Cardiac muscle cell (in vitro differentiated cells and primary cell): ENCODE measurements at regions not wholly inside any gene's neighbourhood (a gene's known extent, or its start where the extent isn't known, plus 50 kb on each side); places are given as distances from the start of the nearest gene placed in this dataset.

Experiments
- DNase-seq, 2 donors: peaks; one replicate each; pipeline versions ENCODE4 v3.0.0 to v3.0.0-alpha.2; 2010 to 2017; ENCODE audit warnings: low read depth in 1 of 2, low spot score in 1 of 2
- H3K27ac ChIP-seq: fragments of 200-600 bp; sonication (generic); 2 replicates; pipeline ENCODE4 v1.5.1; 2016
- H3K27me3 ChIP-seq: fragments of 200-600 bp; sonication (generic); 2 replicates; pipeline ENCODE4 v1.6.0; 2016; ENCODE audit warnings: control low read depth
- H3K36me3 ChIP-seq: fragments of 200-600 bp; sonication (generic); 2 replicates; pipeline ENCODE4 v1.5.1; 2016; ENCODE audit warnings: control low read depth
- H3K4me1 ChIP-seq: fragments of 200-600 bp; sonication (generic); 2 replicates; pipeline ENCODE4 v1.8.1; 2017; ENCODE audit warnings: low read depth, mild to moderate bottlenecking, mixed run types
- H3K4me3 ChIP-seq: fragments of 200-600 bp; sonication (generic); 2 replicates; pipeline ENCODE4 v1.5.1; 2016; ENCODE audit warnings: mild to moderate bottlenecking
- H3K9me3 ChIP-seq: fragments of 200-600 bp; sonication (generic); 2 replicates; pipeline ENCODE4 v1.5.1; 2017; ENCODE audit warnings: low read depth, mild to moderate bottlenecking, control low read depth
- TF ChIP-seq, protein P1 (sequence below): IDR thresholded peaks from 2 replicates; pipeline ENCODE4 v1.5.1; 2012; ENCODE audit warnings: low read depth, mild to moderate bottlenecking, low read length

DNA sequence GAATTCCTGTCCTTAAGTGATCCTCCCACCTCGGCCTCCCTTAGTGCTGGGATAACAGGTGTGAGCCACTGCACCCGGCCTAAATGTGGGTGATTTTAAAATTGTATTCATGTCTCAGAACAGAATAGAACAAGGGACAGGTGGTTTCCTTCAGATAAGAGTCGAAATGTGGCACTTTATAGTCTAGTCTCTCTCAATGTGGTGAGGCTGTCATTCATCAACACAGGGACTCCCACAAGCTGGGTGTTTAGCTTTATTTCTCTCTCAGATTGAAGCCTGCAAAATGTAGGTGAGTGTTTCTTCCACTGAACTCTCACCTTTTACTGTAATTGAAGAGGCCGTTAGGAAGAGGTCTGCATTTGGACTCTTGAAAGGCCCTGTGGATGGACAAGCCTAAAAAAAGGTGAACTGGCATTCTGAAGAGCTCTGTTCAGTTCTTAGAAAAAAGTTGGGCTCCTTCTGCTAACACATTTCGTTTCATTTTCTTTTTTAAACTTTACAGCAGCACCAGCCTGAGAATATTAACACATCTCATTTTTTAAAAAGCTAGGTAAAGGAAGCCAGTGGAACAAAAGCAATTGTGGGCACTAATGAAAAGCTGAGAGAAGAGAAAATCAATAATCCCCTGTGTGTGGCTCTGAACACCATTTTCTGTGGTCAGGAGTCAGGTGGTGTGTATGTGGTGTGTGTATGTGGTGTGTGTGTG, 126.2 kb upstream of the SLC28A3 start:
- H3K27me3 ChIP-seq, result no peaks in the 10 kb centered on the region
- no peak overlapping the region for H3K27ac ChIP-seq
- H3K36me3 ChIP-seq, result no peaks in the 10 kb centered on the region
- no peak overlapping the region for H3K4me3 ChIP-seq
- TF ChIP-seq, protein P1, sequence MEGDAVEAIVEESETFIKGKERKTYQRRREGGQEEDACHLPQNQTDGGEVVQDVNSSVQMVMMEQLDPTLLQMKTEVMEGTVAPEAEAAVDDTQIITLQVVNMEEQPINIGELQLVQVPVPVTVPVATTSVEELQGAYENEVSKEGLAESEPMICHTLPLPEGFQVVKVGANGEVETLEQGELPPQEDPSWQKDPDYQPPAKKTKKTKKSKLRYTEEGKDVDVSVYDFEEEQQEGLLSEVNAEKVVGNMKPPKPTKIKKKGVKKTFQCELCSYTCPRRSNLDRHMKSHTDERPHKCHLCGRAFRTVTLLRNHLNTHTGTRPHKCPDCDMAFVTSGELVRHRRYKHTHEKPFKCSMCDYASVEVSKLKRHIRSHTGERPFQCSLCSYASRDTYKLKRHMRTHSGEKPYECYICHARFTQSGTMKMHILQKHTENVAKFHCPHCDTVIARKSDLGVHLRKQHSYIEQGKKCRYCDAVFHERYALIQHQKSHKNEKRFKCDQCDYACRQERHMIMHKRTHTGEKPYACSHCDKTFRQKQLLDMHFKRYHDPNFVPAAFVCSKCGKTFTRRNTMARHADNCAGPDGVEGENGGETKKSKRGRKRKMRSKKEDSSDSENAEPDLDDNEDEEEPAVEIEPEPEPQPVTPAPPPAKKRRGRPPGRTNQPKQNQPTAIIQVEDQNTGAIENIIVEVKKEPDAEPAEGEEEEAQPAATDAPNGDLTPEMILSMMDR, result no peak
- no peaks in the 10 kb centered on the region for H3K4me1 ChIP-seq
- H3K9me3 ChIP-seq, result no peaks in the 10 kb centered on the region
- DNase-seq, result no peak

DNA sequence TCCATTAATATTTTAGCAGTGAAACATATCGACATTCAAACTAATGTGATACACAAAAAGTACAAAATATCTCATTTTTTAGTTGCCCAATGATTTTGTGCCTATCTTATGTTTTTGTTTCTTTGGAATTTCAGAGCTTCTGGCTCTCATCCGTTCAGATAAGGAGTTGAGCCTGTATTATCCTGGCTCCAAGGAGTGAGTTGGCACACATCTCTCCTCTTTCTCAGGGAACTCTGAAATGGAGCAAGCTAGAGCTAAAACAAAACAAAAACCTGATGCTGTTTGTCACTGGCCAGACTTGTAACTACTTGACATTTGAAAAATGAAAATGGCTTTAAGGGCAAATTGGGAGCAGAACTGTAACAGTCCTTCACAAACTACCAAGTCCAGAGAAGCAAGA, 131.3 kb upstream of the SLC28A3 start:
- Histone ChIP-seq H3K4me1 (no peaks in the 10 kb centered on the region), H3K4me3 (no peak overlapping the region), H3K27ac (no peak overlapping the region), H3K36me3 (no peaks in the 10 kb centered on the region), H3K27me3 (no peaks in the 10 kb centered on the region), H3K9me3 (no peaks in the 10 kb centered on the region)
- DNase-seq, result peak in 1 of 2 donors; percentile 31
- TF ChIP-seq, protein P1, result no peak

DNA sequence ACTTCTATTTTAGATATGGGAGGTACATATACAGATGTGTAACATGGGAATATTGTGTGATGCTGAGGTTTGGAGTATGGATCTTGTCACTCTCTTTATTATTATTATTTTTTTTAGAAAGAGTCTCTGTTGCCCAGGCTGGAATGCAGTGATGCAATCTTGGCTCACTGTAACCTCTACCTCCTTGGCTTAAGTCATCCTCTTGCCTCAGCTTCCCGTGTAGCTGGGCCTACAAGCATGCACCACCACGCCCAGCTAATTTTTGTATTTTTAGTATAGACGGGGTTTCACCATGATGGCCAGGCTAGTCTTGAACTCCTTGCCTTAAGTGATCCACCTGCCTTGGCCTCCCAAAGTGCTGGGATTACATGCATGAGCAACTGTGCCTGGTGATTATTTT, 138.4 kb upstream of the SLC28A3 start:
- Histone ChIP-seq H3K27me3 (no peaks in the 10 kb centered on the region), H3K9me3 (no peaks in the 10 kb centered on the region), H3K4me1 (peaks cover 5% of the 10 kb centered on the region), H3K4me3 (no peak overlapping the region), H3K27ac (no peak overlapping the region), H3K36me3 (no peaks in the 10 kb centered on the region)
- TF ChIP-seq, protein P1, result no peak
- DNase-seq, result no peak

DNA sequence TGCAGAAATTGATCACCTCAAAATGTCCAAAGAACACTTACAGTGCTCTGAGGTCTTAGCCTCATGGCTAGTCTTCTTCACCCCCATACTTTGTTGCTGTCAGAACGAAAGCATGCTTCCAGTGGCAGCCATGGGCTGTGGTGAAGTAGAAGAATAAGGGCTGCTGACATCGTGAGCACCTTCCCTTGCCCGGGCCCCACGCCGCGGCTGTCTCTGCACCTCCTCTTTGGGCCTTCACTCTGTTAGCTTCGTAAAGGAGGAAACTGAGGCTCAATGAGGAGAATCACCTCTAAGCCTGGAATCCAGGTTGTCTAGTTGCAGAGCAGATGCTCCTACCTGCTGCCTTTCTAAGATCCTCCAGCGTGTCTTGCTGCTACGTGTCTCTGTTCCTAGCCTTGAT, 139.5 kb upstream of the SLC28A3 start:
- no peak overlapping the region for H3K27ac ChIP-seq
- TF ChIP-seq, protein P1, result no peak
- H3K4me1 ChIP-seq, result peaks cover 6% of the 10 kb centered on the region
- no peaks in the 10 kb centered on the region for H3K27me3 ChIP-seq
- no peak for DNase-seq
- H3K36me3 ChIP-seq, result no peaks in the 10 kb centered on the region
- no peaks in the 10 kb centered on the region for H3K9me3 ChIP-seq
- no peak overlapping the region for H3K4me3 ChIP-seq

DNA sequence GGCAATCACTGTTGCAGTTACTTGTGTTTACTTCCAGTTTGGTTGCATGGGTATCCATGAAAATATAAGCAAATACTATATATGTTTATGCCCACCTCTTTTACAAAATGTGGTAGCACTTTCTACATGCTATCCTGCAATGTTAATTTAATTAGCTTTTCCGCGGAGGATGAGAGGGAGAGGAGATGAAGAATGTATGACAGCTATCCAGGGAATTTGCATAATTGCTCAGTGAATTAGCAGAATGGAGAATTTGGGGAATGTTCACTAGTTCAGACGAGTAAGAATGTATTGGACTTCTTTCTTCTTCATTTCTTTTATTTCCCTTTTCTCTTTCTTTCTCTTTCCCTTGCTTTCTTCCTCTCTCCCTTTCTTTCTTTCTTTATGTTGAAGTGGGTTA, 140.7 kb upstream of the SLC28A3 start:
- no peak for DNase-seq
- TF ChIP-seq, protein P1, result no peak

More for the DNA sequence above, 140.7 kb upstream of the SLC28A3 start:
- H3K27ac ChIP-seq, result no peak overlapping the region
- no peaks in the 10 kb centered on the region for H3K27me3 ChIP-seq
- no peaks in the 10 kb centered on the region for H3K9me3 ChIP-seq
- H3K36me3 ChIP-seq, result no peaks in the 10 kb centered on the region
- H3K4me1 ChIP-seq, result peaks cover 6% of the 10 kb centered on the region
- H3K4me3 ChIP-seq, result no peak overlapping the region
